H9 (cell line): ENCODE measurements at regions not wholly inside any gene's neighbourhood (a gene's known extent, or its start where the extent isn't known, plus 50 kb on each side); places are given as distances from the start of the nearest gene placed in this dataset.

ENCODE experiments used
- DNase-seq: peaks from one replicate; pipeline ENCODE4 v3.0.0-alpha.2; 2017
- H2AFZ ChIP-seq: one replicate; pipeline ENCODE4 v1.6.1; 2013; ENCODE audit warnings: mild to moderate bottlenecking, low read length, control low read depth, moderate library complexity
- H2AK5ac ChIP-seq: 2 replicates; pipeline ENCODE4 v1.6.1; 2013; ENCODE audit warnings: low read length, control low read depth, mixed read lengths; ENCODE audit not compliant: insufficient read length
- H2BK120ac ChIP-seq: one replicate; pipeline ENCODE4 v1.6.1; 2013; ENCODE audit warnings: low read depth, mild to moderate bottlenecking, low read length, control low read depth, inconsistent platforms; ENCODE audit not compliant: poor library complexity, severe bottlenecking
- H2BK12ac ChIP-seq: 2 replicates; pipeline ENCODE4 v1.6.1; 2013; ENCODE audit warnings: low read length, control low read depth, mixed read lengths, low read depth; ENCODE audit not compliant: insufficient read length
- H2BK15ac ChIP-seq: 2 replicates; pipeline ENCODE4 v1.6.1; 2013; ENCODE audit warnings: low read depth, low read length, control low read depth
- H2BK20ac ChIP-seq: one replicate; pipeline ENCODE4 v1.6.1; 2013; ENCODE audit warnings: low read depth, mild to moderate bottlenecking, low read length, control low read depth, inconsistent platforms; ENCODE audit not compliant: poor library complexity, severe bottlenecking
- H2BK5ac ChIP-seq: 2 replicates; pipeline ENCODE4 v1.6.1; 2013; ENCODE audit warnings: low read length, control low read depth, mixed read lengths; ENCODE audit not compliant: insufficient read length
- H3K14ac ChIP-seq: 2 replicates; pipeline ENCODE4 v1.6.1; 2013; ENCODE audit warnings: low read length, control low read depth; ENCODE audit not compliant: insufficient read depth
- H3K18ac ChIP-seq: 2 replicates; pipeline ENCODE4 v1.6.1; 2013; ENCODE audit warnings: low read depth, mild to moderate bottlenecking, mixed read lengths, low read length, control low read depth; ENCODE audit not compliant: insufficient read length
- H3K23ac ChIP-seq: 2 replicates; pipeline ENCODE4 v1.6.1; 2013; ENCODE audit warnings: low read length, control low read depth, mixed read lengths, low read depth; ENCODE audit not compliant: insufficient read length
- H3K23me2 ChIP-seq: 2 replicates; pipeline ENCODE4 v1.6.1; 2013; ENCODE audit warnings: low read depth, mild to moderate bottlenecking, mixed read lengths, low read length, control low read depth; ENCODE audit not compliant: insufficient read length, poor library complexity, severe bottlenecking
- H3K27ac ChIP-seq: 2 replicates; pipeline ENCODE4 v1.5.1; 2013; ENCODE audit warnings: low read length, control low read depth, mixed read lengths, low read depth; ENCODE audit not compliant: insufficient read length
- H3K27me3 ChIP-seq: 2 replicates; pipeline ENCODE4 v1.6.1; 2013; ENCODE audit warnings: low read length, control low read depth, inconsistent platforms; ENCODE audit not compliant: insufficient read depth
- H3K4ac ChIP-seq: 2 replicates; pipeline ENCODE4 v1.6.1; 2013; ENCODE audit warnings: low read depth, mild to moderate bottlenecking, control low read depth, inconsistent platforms, low read length, moderate library complexity
- H3K4me1 ChIP-seq: 2 replicates; pipeline ENCODE4 v1.6.1; 2013; ENCODE audit warnings: low read length, control low read depth, inconsistent platforms; ENCODE audit not compliant: insufficient read depth
- H3K4me2 ChIP-seq: 2 replicates; pipeline ENCODE4 v1.6.1; 2013; ENCODE audit warnings: low read length, control low read depth, mixed read lengths; ENCODE audit not compliant: insufficient read length, insufficient read depth
- H3K56ac ChIP-seq: 2 replicates; pipeline ENCODE4 v1.6.1; 2013; ENCODE audit warnings: low read depth, mild to moderate bottlenecking, mixed read lengths, low read length, control low read depth; ENCODE audit not compliant: insufficient read length
- H3K79me1 ChIP-seq: 2 replicates; pipeline ENCODE4 v1.6.1; 2013; ENCODE audit warnings: low read depth, mild to moderate bottlenecking, moderate library complexity, low read length, control low read depth, inconsistent platforms; ENCODE audit not compliant: insufficient read depth, poor library complexity, severe bottlenecking
- H3K79me2 ChIP-seq: 2 replicates; pipeline ENCODE4 v1.6.1; 2013; ENCODE audit warnings: low read length, control low read depth, inconsistent platforms; ENCODE audit not compliant: insufficient read depth
- H3K9ac ChIP-seq: 2 replicates; pipeline ENCODE4 v1.6.1; 2013; ENCODE audit warnings: low read length, control low read depth, mixed read lengths; ENCODE audit not compliant: insufficient read length; ENCODE audit errors: extremely low read depth
- H3K9me3 ChIP-seq: one replicate; pipeline ENCODE4 v1.6.1; 2013; ENCODE audit warnings: low read depth, low read length, inconsistent platforms; ENCODE audit not compliant: control insufficient read depth
- H3T11ph ChIP-seq: one replicate; pipeline ENCODE4 v1.6.1; 2013; ENCODE audit warnings: mild to moderate bottlenecking, low read length, control low read depth, inconsistent platforms
- H4K20me1 ChIP-seq: one replicate; pipeline ENCODE4 v1.6.1; 2013; ENCODE audit not compliant: control insufficient read depth, insufficient read length, insufficient read depth
- H4K5ac ChIP-seq: 2 replicates; pipeline ENCODE4 v1.6.1; 2013; ENCODE audit warnings: low read depth, mild to moderate bottlenecking, mixed read lengths, low read length, control low read depth; ENCODE audit not compliant: insufficient read length
- H4K8ac ChIP-seq: replicated peaks from 2 replicates; pipeline ENCODE4 v1.6.1; 2013; ENCODE audit warnings: low read length, control low read depth, mixed read lengths, low read depth; ENCODE audit not compliant: insufficient read length
- H4K91ac ChIP-seq: 2 replicates; pipeline ENCODE4 v1.6.1; 2013; ENCODE audit warnings: low read depth, mild to moderate bottlenecking, moderate library complexity, mixed read lengths, low read length, control low read depth; ENCODE audit not compliant: insufficient read length
- H3K27ac Mint-ChIP-seq, 3 experiments: 2 replicates in 2 of 3; 3 replicates in 1 of 3; pipeline ENCODE4 v1.8.0; 2020 to 2021; ENCODE audit warnings: mixed read lengths in 3 of 3, mild to moderate bottlenecking in 1 of 3, moderate library complexity in 1 of 3
- H3K27me3 Mint-ChIP-seq: 2 replicates; pipeline ENCODE4 v1.8.0; 2021; ENCODE audit warnings: low read depth, mild to moderate bottlenecking, moderate library complexity, mixed read lengths
- H3K36me3 Mint-ChIP-seq, 3 experiments: 2 replicates in 2 of 3; 3 replicates in 1 of 3; pipeline ENCODE4 v1.8.0; 2020 to 2021; ENCODE audit warnings: low read depth in 3 of 3, mixed read lengths in 3 of 3; ENCODE audit not compliant: insufficient read depth in 1 of 3
- H3K4me1 Mint-ChIP-seq, 2 experiments: 2 replicates each; pipeline ENCODE4 v1.8.0; 2020; ENCODE audit warnings: mixed read lengths in 2 of 2
- H3K4me3 Mint-ChIP-seq, 2 experiments: 2 replicates in 1 of 2; 3 replicates in 1 of 2; pipeline ENCODE4 v1.8.0; 2020 to 2021; ENCODE audit warnings: mild to moderate bottlenecking in 2 of 2, mixed read lengths in 2 of 2, moderate library complexity in 1 of 2
- H3K9me3 Mint-ChIP-seq, 2 experiments: 2 replicates in 1 of 2; 3 replicates in 1 of 2; pipeline ENCODE4 v1.8.0; 2020; ENCODE audit warnings: mild to moderate bottlenecking in 2 of 2, mixed read lengths in 2 of 2, moderate library complexity in 1 of 2
- WGBS: extraction: QIAGEN DNeasy Blood & Tissue Kit; methylation state at CpG from one replicate; pipeline ENCODE4 v1.1.7; 2013; ENCODE audit warnings: missing lambda C conversion rate, low lambda C conversion rate, mixed read lengths; ENCODE audit not compliant: insufficient read length; ENCODE audit errors: extremely low coverage; 5-methylcytosine and 5-hydroxymethylcytosine counted together
- TF ChIP-seq, protein P1 (sequence below): fragments of 200-600 bp; sonication (generic); conservative IDR thresholded peaks from 3 replicates; pipeline ENCODE4 v1.8.0; 2021; ENCODE audit warnings: antibody characterized with exemption, mild to moderate bottlenecking

DNA sequence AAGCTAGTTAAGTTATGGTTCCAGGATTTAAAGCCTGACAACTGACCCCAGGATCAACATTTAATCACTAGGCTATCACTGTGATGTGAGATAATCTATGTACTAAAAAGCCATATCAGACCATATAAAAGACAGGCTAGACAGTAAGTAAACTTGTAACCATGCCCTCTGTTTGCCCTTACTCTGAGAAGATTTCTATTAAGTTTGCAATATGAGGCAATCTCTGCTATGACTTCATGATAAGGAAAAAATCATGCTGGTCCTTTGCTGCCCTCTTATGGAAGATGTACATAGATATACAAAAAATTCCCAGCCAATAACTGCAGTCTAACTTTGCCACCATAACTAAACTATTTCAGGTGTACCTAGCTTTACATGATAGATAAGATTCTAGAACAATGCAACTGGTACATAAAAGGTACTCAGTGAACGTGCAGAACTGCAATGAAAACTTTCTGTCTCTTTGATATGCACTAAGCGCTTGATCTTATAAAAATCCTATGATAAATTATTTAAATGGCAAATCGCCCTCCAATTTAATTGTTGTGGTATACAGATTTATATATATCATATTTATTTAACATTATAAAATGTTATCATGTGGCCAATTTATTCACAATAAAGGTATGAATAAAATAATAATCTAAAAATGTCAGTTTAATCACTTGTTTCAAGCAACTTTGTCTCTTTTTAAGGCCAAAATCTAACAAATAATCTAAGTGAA lies 70.5 kb downstream of the FAM217A start:
- H3K23ac ChIP-seq, result no peak overlapping the region
- no peak overlapping the region for H4K91ac ChIP-seq
- H3K27me3 ChIP-seq, result no peaks in the 10 kb centered on the region
- TF ChIP-seq, protein P1, sequence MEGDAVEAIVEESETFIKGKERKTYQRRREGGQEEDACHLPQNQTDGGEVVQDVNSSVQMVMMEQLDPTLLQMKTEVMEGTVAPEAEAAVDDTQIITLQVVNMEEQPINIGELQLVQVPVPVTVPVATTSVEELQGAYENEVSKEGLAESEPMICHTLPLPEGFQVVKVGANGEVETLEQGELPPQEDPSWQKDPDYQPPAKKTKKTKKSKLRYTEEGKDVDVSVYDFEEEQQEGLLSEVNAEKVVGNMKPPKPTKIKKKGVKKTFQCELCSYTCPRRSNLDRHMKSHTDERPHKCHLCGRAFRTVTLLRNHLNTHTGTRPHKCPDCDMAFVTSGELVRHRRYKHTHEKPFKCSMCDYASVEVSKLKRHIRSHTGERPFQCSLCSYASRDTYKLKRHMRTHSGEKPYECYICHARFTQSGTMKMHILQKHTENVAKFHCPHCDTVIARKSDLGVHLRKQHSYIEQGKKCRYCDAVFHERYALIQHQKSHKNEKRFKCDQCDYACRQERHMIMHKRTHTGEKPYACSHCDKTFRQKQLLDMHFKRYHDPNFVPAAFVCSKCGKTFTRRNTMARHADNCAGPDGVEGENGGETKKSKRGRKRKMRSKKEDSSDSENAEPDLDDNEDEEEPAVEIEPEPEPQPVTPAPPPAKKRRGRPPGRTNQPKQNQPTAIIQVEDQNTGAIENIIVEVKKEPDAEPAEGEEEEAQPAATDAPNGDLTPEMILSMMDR, result peak; percentile 41; the same call in 2 of the 3 replicates
- no peak overlapping the region for H3K4ac ChIP-seq
- H2BK120ac ChIP-seq, result no peak overlapping the region
- no peak overlapping the region for H3K56ac ChIP-seq
- no peak overlapping the region for H2BK15ac ChIP-seq
- no peaks in the 10 kb centered on the region for H3K23me2 ChIP-seq
- H2AK5ac ChIP-seq, result no peak overlapping the region
- H2BK5ac ChIP-seq, result no peak overlapping the region
- H3T11ph ChIP-seq, result no peak overlapping the region
- peaks cover 2% of the 10 kb centered on the region for H4K20me1 ChIP-seq
- H4K5ac ChIP-seq, result no peak overlapping the region
- Mint-ChIP-seq H3K4me1 (peaks cover 9 to 11% of the 10 kb centered on the region in 2 experiments), H3K36me3 (peaks cover 4 to 10% (median 5%) of the 10 kb centered on the region in 3 experiments), H3K27me3 (no peaks in the 10 kb centered on the region), H3K4me3 (no peak overlapping the region; a peak in 1 of 5 replicates), H3K9me3 (peaks cover 3 to 4% of the 10 kb centered on the region in 2 experiments; a peak in 3 of 5 replicates), H3K27ac (no peak overlapping the region)
- peaks cover 5% of the 10 kb centered on the region; the same call in 1 of the 2 replicates for H3K79me2 ChIP-seq
- WGBS, result no CpG with 5 or more reads among the region's 3 CpGs
- H3K9me3 ChIP-seq, result no peaks in the 10 kb centered on the region
- no peak overlapping the region for H3K27ac ChIP-seq
- no peak overlapping the region for H2BK12ac ChIP-seq
- no peak overlapping the region for H4K8ac ChIP-seq
- no peak overlapping the region for H2AFZ ChIP-seq
- H3K18ac ChIP-seq, result no peak overlapping the region
- no peak for DNase-seq
- H3K4me1 ChIP-seq, result no peaks in the 10 kb centered on the region; the same call in 1 of the 2 replicates
- no peak overlapping the region for H3K4me2 ChIP-seq
- H3K14ac ChIP-seq, result no peak overlapping the region
- H3K79me1 ChIP-seq, result peaks cover 2% of the 10 kb centered on the region
- no peak overlapping the region for H3K9ac ChIP-seq
- no peak overlapping the region for H2BK20ac ChIP-seq
